ENCODE measurements at regions not wholly inside any gene's neighbourhood (a gene's known extent, or its start where the extent isn't known, plus 50 kb on each side); places are given as distances from the start of the nearest gene placed in this dataset.

DNA sequence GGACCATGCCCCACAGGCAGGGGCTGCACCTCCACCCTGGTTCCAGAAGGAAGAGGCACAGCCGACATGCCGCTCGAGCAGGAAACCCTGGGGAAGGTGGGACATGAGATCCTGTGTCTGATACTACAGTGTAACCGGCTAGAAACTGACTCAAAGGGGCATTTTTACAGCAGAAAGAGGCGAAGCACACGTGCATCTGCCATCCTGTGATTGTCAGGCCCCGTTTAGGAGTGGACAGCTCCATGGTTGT, 62.7 kb downstream of the SIK1 start:
- DNase-seq: no peak

GRCh38 chr21:43363506-43364260, 63.2 kb downstream of the SIK1 start:
- DNase-seq: no peak

- no peak for DNase-seq
Observed at GRCh38 chr21:43362915-43363314, 64.0 kb downstream of the SIK1 start.

DNA sequence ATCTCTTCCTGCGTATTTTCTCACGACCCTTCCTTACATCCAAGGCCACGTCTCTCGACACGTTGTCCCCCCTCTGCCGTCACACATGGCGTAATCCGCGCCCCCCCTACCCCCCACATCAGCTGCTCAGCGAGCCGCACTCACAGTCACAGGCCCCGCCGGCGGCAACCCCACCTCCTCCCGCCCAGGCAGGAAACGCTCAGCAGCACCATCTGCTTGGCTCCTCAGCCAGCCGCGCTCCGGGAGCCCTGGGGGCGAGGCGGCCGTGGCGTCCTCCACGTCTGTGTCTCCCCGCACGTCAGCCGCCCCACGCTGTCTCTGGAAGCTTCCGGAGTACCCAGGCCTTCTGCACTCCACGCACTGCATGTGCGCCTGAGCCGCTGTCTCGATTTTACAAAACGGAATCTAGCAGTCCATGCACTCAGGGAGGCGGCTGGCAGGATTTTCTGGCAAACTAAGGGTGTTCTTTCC, 64.6 kb downstream of the SIK1 start:
- DNase-seq: peak; percentile 80

DNA sequence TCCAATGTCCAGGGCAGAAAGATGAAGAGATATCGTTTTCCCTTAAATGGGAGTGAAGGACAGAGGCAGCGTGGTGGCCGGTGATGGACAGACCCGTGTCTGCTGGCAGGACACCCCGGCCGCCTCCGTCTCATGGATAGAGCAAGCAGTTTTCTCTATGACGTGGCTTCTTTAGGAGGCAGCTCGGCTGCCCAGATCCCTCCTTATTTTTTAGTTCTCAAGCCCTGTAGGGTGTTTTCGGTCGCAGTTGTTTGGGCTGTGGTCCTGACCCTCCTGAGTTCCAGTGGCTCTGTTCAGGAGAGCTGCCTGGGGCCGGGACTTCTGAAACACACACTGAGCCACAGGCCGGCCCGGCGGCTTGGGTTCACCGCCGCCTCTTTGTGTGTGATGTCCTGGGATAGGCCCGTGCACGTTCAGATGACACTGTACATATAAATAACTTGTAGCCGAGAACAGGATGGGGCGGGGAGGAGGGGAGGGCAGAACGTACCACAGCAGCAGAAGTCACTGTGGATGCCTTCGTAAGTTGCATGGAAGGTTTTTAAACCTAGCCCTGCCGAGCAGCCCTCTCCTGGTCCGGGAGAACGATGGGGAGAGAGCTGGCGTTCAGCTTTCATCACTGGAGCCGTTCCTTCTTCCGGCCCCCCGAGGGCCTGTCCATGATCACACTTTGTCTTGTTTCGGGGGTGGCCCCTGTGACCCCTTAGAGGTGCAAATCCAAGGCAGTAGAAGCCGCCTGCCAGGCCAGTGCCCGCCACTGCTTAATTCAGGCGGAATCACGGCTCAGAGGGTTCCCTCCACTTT, 65.2 kb downstream of the SIK1 start:
- peak; percentile 74 for DNase-seq

DNA sequence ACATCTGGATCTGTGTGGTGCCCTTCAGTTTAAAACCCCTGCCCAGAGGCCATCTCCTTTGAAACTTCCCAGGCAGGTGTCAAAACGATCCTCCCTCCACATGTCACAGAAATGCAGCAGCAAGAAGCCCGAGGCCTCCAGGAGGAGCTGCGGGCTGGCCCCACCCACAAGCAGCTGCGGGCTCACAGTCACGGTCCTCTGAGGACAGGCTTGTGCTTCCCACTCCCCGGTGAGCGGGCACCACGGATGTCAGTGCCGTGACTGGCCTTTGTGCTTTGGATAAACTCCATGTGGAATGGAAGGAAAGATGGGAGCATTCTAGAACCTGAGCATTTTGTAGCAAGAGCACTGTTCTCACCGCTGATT, 65.8 kb downstream of the SIK1 start:
- peak; percentile 39 for DNase-seq

- DNase-seq: no peak
Observed at GRCh38 chr21:43360441-43361126, 66.3 kb downstream of the SIK1 start.

DNA sequence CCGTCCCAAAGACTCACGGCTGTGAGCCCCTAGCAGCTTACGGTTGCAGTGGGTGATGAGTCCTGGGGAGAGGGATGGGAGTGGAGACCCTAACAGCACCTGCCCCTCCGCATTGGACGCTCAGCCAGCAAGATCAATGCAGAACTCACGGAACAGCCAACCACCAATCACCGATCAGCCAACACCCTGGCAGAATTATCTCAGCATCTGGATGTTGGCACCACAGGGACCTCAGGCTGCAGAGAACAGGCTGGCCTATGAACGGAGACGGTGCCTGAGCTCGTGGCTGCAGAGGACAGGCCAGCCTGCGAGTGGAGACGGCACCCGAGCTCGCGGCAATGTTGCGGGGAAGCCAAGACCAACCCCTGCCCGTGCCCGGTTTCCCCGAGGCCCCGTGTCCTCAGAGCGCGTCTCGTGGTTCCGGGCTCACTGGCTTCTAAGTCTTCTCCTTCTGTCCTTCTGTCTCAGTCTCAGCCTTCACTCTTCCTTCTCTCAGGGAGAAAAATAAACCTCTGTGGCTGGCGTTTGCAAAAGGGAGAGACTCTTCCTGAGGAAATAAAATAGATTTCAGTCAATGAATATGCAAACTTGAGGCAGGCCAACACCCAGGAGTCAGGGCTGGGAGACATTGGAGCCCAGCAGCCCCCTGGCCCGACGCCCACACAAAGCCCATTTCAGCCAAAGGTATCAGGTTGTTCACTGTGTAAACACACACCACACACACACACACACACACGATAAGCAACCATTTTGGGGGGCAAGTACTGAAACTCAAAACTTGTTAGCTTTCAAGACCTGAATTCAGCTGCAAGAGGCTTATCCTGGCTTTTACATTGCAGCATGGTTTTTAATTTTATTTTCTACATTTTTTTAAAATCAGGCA, 67.8 kb downstream of the SIK1 start:
- DNase-seq: no peak

- no peak for DNase-seq
Observed at GRCh38 chr21:43357715-43358430, 69.1 kb downstream of the SIK1 start.

- DNase-seq: no peak
Observed at GRCh38 chr21:43355925-43356289, 71.0 kb downstream of the SIK1 start.

GRCh38 chr21:43355266-43355924, 71.5 kb downstream of the SIK1 start:
- DNase-seq: no peak

DNA sequence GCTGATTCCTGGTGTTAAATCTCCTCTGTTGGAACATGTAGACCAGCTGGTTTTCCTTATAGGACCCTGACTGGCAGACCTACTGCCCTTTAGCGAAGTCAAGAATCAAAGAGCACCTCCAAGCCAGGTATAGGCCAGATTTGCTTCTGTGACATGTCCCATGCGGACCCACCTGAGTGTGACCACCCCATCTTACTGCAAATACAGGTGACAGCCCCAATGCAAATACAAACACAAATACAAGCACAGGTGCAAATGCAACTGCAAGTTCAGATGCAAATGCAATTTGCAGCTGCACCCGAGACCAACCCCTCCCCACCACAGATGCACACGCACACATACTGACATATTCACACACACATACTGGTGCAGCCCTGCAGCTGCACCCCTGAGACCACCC, 72.3 kb downstream of the SIK1 start:
- DNase-seq: no peak

- DNase-seq: no peak
Observed at GRCh38 chr21:43354026-43354420, 72.9 kb downstream of the SIK1 start.

- no peak for DNase-seq
Observed at GRCh38 chr21:43353282-43354025, 73.5 kb downstream of the SIK1 start.

- DNase-seq: peak; percentile 29
Observed at GRCh38 chr21:43352568-43353281, 74.2 kb downstream of the SIK1 start.

GRCh38 chr21:43352154-43352537, 74.8 kb downstream of the SIK1 start:
- DNase-seq: no peak

- DNase-seq: no peak
Observed at GRCh38 chr21:43351501-43352153, 75.3 kb downstream of the SIK1 start.

DNA sequence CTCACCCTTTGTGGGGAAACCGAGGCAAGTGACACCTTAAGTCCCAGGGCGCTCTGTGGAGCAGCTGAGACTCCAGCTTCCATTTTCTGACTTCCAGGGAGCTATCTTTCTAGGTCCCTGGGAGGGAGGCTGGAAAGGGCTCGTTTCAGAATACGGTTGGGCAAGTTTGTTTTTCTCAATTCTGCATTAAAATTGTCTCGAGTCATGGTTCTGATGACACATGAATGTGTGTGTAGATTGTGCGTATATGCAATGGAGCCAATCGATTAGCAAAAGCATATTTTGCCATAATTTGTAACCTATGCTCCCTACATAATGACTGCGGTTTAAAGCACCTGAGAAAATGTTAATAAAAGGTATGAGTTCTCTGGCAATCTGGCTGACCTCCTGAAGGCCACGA, 77.3 kb downstream of the SIK1 start:
- no peak for DNase-seq

- DNase-seq: no peak
Observed at GRCh38 chr21:43348801-43349261, 78.1 kb downstream of the SIK1 start.

Data from fibroblast of skin of abdomen (primary cell).